Erythroblast (primary cell): ENCODE measurements at regions not wholly inside any gene's neighbourhood (a gene's known extent, or its start where the extent isn't known, plus 50 kb on each side); places are given as distances from the start of the nearest gene placed in this dataset.

Source experiments
- GATA1 ChIP-seq: IDR thresholded peaks from 2 replicates; pipeline ENCODE4 v1.6.1; 2011; ENCODE audit warnings: low read depth, mild to moderate bottlenecking, control low read depth, low read length, moderate library complexity
- POLR2A ChIP-seq: IDR thresholded peaks from 2 replicates; pipeline ENCODE4 v1.6.1; 2011; ENCODE audit warnings: mild to moderate bottlenecking, low read length

- TF ChIP-seq POLR2A = no peak
- TF ChIP-seq GATA1 = no peak
These were observed 118.8 kb upstream of the INHBA start for GRCh38 chr7:41821521-41822213.
